ENCODE measurements at regions not wholly inside any gene's neighbourhood (a gene's known extent, or its start where the extent isn't known, plus 50 kb on each side); places are given as distances from the start of the nearest gene placed in this dataset.

GRCh38 chr2:195507447-195508138, 149.4 kb upstream of the SLC39A10 start:
- TF ChIP-seq, protein P1, sequence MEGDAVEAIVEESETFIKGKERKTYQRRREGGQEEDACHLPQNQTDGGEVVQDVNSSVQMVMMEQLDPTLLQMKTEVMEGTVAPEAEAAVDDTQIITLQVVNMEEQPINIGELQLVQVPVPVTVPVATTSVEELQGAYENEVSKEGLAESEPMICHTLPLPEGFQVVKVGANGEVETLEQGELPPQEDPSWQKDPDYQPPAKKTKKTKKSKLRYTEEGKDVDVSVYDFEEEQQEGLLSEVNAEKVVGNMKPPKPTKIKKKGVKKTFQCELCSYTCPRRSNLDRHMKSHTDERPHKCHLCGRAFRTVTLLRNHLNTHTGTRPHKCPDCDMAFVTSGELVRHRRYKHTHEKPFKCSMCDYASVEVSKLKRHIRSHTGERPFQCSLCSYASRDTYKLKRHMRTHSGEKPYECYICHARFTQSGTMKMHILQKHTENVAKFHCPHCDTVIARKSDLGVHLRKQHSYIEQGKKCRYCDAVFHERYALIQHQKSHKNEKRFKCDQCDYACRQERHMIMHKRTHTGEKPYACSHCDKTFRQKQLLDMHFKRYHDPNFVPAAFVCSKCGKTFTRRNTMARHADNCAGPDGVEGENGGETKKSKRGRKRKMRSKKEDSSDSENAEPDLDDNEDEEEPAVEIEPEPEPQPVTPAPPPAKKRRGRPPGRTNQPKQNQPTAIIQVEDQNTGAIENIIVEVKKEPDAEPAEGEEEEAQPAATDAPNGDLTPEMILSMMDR (IDR thresholded peaks at IDR 0.05) = no peak
- no peak for TF ChIP-seq EZH2 (IDR thresholded peaks at IDR 0.05; ENCODE audit: borderline replicate concordance, insufficient read depth, low read depth, low read length, poor library complexity, severe bottlenecking)

Data from B cell (primary cell).